ENCODE measurements at regions not wholly inside any gene's neighbourhood (a gene's known extent, or its start where the extent isn't known, plus 50 kb on each side); places are given as distances from the start of the nearest gene placed in this dataset.

DNA sequence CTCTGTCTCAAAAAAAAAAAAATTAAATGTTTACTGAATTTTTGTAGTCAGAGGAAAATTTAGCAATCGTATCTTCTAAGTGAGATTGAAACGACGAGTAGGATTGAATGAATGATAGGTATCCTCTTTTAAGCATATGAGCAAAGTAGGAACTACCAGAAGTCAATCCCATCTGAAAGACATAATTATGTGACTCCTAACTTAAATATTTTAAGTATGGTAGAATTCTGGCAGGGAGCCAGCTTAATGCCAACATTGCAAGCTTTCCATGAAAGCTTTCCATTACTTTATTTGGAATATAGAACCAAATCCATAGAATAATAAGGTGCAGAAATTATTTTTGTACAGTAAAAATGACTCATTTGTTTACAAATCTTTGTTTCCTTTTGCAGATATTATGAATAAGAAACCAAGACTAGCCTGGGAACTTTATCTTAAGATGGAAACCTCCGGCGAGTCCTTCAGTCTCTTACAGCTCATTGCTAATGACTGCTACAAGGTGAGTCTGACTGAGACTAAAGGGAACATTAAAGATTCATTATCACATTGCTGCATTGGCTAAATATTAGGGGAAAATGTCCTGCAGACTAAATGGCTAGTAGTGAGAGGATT lies 50.2 kb upstream of the UBN2 start:
- TF ChIP-seq CEBPB (IDR thresholded peaks at IDR 0.05), result no peak
- TF ChIP-seq, protein P1, sequence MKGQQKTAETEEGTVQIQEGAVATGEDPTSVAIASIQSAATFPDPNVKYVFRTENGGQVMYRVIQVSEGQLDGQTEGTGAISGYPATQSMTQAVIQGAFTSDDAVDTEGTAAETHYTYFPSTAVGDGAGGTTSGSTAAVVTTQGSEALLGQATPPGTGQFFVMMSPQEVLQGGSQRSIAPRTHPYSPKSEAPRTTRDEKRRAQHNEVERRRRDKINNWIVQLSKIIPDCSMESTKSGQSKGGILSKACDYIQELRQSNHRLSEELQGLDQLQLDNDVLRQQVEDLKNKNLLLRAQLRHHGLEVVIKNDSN (IDR thresholded peaks at IDR 0.05), result no peak
- TF ChIP-seq EP300 (IDR thresholded peaks at IDR 0.05; ENCODE audit: borderline replicate concordance), result no peak
- no peak for TF ChIP-seq REST (IDR thresholded peaks at IDR 0.05; ENCODE audit: low read depth)
- no peak for TF ChIP-seq YY1 (IDR thresholded peaks at IDR 0.05; ENCODE audit: low read depth)
- TF ChIP-seq EGR1 (IDR thresholded peaks at IDR 0.05), result no peak
- TF ChIP-seq TCF12 (IDR thresholded peaks at IDR 0.05; ENCODE audit: low read depth), result no peak
